OCI-LY1 (cell line): ENCODE measurements at regions not wholly inside any gene's neighbourhood (a gene's known extent, or its start where the extent isn't known, plus 50 kb on each side); places are given as distances from the start of the nearest gene placed in this dataset.
"Not testable (repeated sequence)": the region's sequence is repeated elsewhere in the genome, so short reads cannot be mapped to it uniquely, and the experiment has no call there.

Experiments
- H2AFZ ChIP-seq: fragments of 200-600 bp; sonication (generic), shearing (Covaris generic); 2 replicates; pipeline ENCODE4 v1.6.0; 2014; ENCODE audit warnings: antibody characterized with exemption, mild to moderate bottlenecking, low read length
- H3F3A ChIP-seq: fragments of 200-600 bp; sonication (generic), shearing (Covaris generic); 2 replicates; pipeline ENCODE4 v1.6.0; 2014; ENCODE audit warnings: mild to moderate bottlenecking, antibody characterized with exemption, low read length, moderate library complexity; ENCODE audit not compliant: insufficient read depth
- H3K27ac ChIP-seq: fragments of 200-600 bp; sonication (generic); 2 replicates; pipeline ENCODE4 v1.5.1; 2014; ENCODE audit warnings: low read length, mixed run types, mild to moderate bottlenecking, low read depth; ENCODE audit not compliant: poor library complexity, severe bottlenecking
- H3K27me3 ChIP-seq: fragments of 200-600 bp; sonication (generic); 2 replicates; pipeline ENCODE4 v1.6.0; 2014; ENCODE audit warnings: antibody characterized with exemption, mild to moderate bottlenecking, low read length, moderate library complexity; ENCODE audit not compliant: insufficient read depth
- H3K36me3 ChIP-seq: fragments of 200-600 bp; sonication (generic); 2 replicates; pipeline ENCODE4 v1.6.1; 2014; ENCODE audit warnings: mild to moderate bottlenecking, antibody characterized with exemption, low read length, moderate library complexity, mixed read lengths; ENCODE audit not compliant: insufficient read depth
- H3K4me1 ChIP-seq: fragments of 200-600 bp; sonication (generic); 2 replicates; pipeline ENCODE4 v1.5.1; 2014; ENCODE audit warnings: mild to moderate bottlenecking, low read length, moderate library complexity; ENCODE audit not compliant: insufficient read depth, severe bottlenecking
- H3K4me2 ChIP-seq: fragments of 200-600 bp; sonication (generic), shearing (Covaris generic); 2 replicates; pipeline ENCODE4 v1.6.1; 2014; ENCODE audit warnings: low read length
- H3K4me3 ChIP-seq: fragments of 200-600 bp; sonication (generic); 2 replicates; pipeline ENCODE4 v1.5.1; 2014; ENCODE audit warnings: low read length, low read depth, mild to moderate bottlenecking, mixed read lengths; ENCODE audit not compliant: poor library complexity, severe bottlenecking
- H3K79me2 ChIP-seq: fragments of 200-600 bp; shearing (Covaris generic); 2 replicates; pipeline ENCODE4 v1.6.1; 2016; ENCODE audit warnings: mixed run types, low read length, mixed read lengths; ENCODE audit not compliant: insufficient read depth
- H3K9ac ChIP-seq: fragments of 200-600 bp; sonication (generic), shearing (Covaris generic); 2 replicates; pipeline ENCODE4 v1.6.1; 2014; ENCODE audit warnings: mild to moderate bottlenecking, low read length, mixed read lengths
- H3K9me2 ChIP-seq: fragments of 200-600 bp; sonication (generic), shearing (Covaris generic); 2 replicates; pipeline ENCODE4 v1.6.1; 2014; ENCODE audit warnings: low read depth, mild to moderate bottlenecking, low read length, mixed read lengths
- H3K9me3 ChIP-seq: fragments of 200-600 bp; shearing (Covaris generic); 2 replicates; pipeline ENCODE4 v1.6.1; 2014; ENCODE audit warnings: low read length, mixed read lengths
- H4K20me1 ChIP-seq: fragments of 200-600 bp; sonication (generic), shearing (Covaris generic); 2 replicates; pipeline ENCODE4 v1.6.0; 2016; ENCODE audit warnings: mild to moderate bottlenecking, low read length; ENCODE audit not compliant: insufficient read depth
- CTCF ChIP-seq: fragments of 200-600 bp; sonication (generic), shearing (Covaris generic); IDR thresholded peaks from 2 replicates; pipeline ENCODE4 v1.5.1; 2017; ENCODE audit warnings: mild to moderate bottlenecking, antibody characterized with exemption, low read length, moderate library complexity, mixed read lengths
- EZH2 ChIP-seq: fragments of 200-600 bp; sonication (generic), shearing (Covaris generic); IDR thresholded peaks from 2 replicates; pipeline ENCODE4 v1.8.0; 2017; ENCODE audit warnings: borderline replicate concordance, mixed run types, mild to moderate bottlenecking, antibody characterized with exemption, low read length, moderate library complexity, mixed read lengths

GRCh38 chr7:47066976-47067614 is 514.8 kb downstream of the TNS3 start:
- Histone ChIP-seq H3K9me2 (no peaks in the 10 kb centered on the region), H3K27ac (no peak overlapping the region), H3K79me2 (no peaks in the 10 kb centered on the region), H3K9me3 (no peaks in the 10 kb centered on the region), H3K4me1 (no peaks in the 10 kb centered on the region), H4K20me1 (no peaks in the 10 kb centered on the region), H3K9ac (no peak overlapping the region), H3F3A (no peaks in the 10 kb centered on the region), H3K27me3 (no peaks in the 10 kb centered on the region), H2AFZ (no peak overlapping the region), H3K36me3 (no peaks in the 10 kb centered on the region), H3K4me3 (no peak overlapping the region), H3K4me2 (no peak overlapping the region)
- TF ChIP-seq EZH2 (no peak), CTCF (no peak)

- Histone ChIP-seq H3F3A (no peaks in the 10 kb centered on the region), H3K4me2 (no peak overlapping the region), H3K79me2 (no peaks in the 10 kb centered on the region), H3K9me2 (no peaks in the 10 kb centered on the region), H3K9me3 (no peaks in the 10 kb centered on the region), H3K4me1 (no peaks in the 10 kb centered on the region), H2AFZ (no peak overlapping the region), H3K27ac (no peak overlapping the region), H3K36me3 (no peaks in the 10 kb centered on the region), H3K27me3 (no peaks in the 10 kb centered on the region), H4K20me1 (no peaks in the 10 kb centered on the region), H3K4me3 (no peak overlapping the region), H3K9ac (no peak overlapping the region)
- TF ChIP-seq EZH2 (no peak), CTCF (no peak)
Observed at GRCh38 chr7:47056731-47057130, 525.2 kb downstream of the TNS3 start.

- H4K20me1 ChIP-seq, H3K9ac ChIP-seq, H3K4me2 ChIP-seq, H3K79me2 ChIP-seq, H2AFZ ChIP-seq, H3K4me1 ChIP-seq, H3K9me2 ChIP-seq, H3K27me3 ChIP-seq, H3F3A ChIP-seq, H3K9me3 ChIP-seq, H3K36me3 ChIP-seq, H3K27ac ChIP-seq, H3K4me3 ChIP-seq: not testable (repeated sequence)
Observed at GRCh38 chr7:47052541-47053208, 529.2 kb downstream of the TNS3 start.

GRCh38 chr7:47049234-47049774 is 532.6 kb downstream of the TNS3 start:
- Histone ChIP-seq H3K4me3 (no peak overlapping the region), H3K9me3 (no peaks in the 10 kb centered on the region), H3K36me3 (no peaks in the 10 kb centered on the region), H3K79me2 (no peaks in the 10 kb centered on the region), H3K9ac (no peak overlapping the region), H3K4me2 (no peak overlapping the region), H3K27ac (no peak overlapping the region), H3K9me2 (no peaks in the 10 kb centered on the region), H3F3A (no peaks in the 10 kb centered on the region), H2AFZ (no peak overlapping the region), H3K27me3 (no peaks in the 10 kb centered on the region), H4K20me1 (no peaks in the 10 kb centered on the region), H3K4me1 (no peaks in the 10 kb centered on the region)
- no peak for TF ChIP-seq EZH2
- TF ChIP-seq CTCF: no peak
